H9 (cell line): ENCODE measurements at regions not wholly inside any gene's neighbourhood (a gene's known extent, or its start where the extent isn't known, plus 50 kb on each side); places are given as distances from the start of the nearest gene placed in this dataset.
A peak's percentile ranks its signal among the peaks of the same experiment; 100 is the strongest.

Source experiments
- DNase-seq: peaks from one replicate; pipeline ENCODE4 v3.0.0-alpha.2; 2017
- H2AFZ ChIP-seq: one replicate; pipeline ENCODE4 v1.6.1; 2013; ENCODE audit warnings: mild to moderate bottlenecking, low read length, control low read depth, moderate library complexity
- H2AK5ac ChIP-seq: 2 replicates; pipeline ENCODE4 v1.6.1; 2013; ENCODE audit warnings: low read length, control low read depth, mixed read lengths; ENCODE audit not compliant: insufficient read length
- H2BK120ac ChIP-seq: one replicate; pipeline ENCODE4 v1.6.1; 2013; ENCODE audit warnings: low read depth, mild to moderate bottlenecking, low read length, control low read depth, inconsistent platforms; ENCODE audit not compliant: poor library complexity, severe bottlenecking
- H2BK12ac ChIP-seq: 2 replicates; pipeline ENCODE4 v1.6.1; 2013; ENCODE audit warnings: low read length, control low read depth, mixed read lengths, low read depth; ENCODE audit not compliant: insufficient read length
- H2BK15ac ChIP-seq: 2 replicates; pipeline ENCODE4 v1.6.1; 2013; ENCODE audit warnings: low read depth, low read length, control low read depth
- H2BK20ac ChIP-seq: one replicate; pipeline ENCODE4 v1.6.1; 2013; ENCODE audit warnings: low read depth, mild to moderate bottlenecking, low read length, control low read depth, inconsistent platforms; ENCODE audit not compliant: poor library complexity, severe bottlenecking
- H2BK5ac ChIP-seq: 2 replicates; pipeline ENCODE4 v1.6.1; 2013; ENCODE audit warnings: low read length, control low read depth, mixed read lengths; ENCODE audit not compliant: insufficient read length
- H3K14ac ChIP-seq: 2 replicates; pipeline ENCODE4 v1.6.1; 2013; ENCODE audit warnings: low read length, control low read depth; ENCODE audit not compliant: insufficient read depth
- H3K18ac ChIP-seq: 2 replicates; pipeline ENCODE4 v1.6.1; 2013; ENCODE audit warnings: low read depth, mild to moderate bottlenecking, mixed read lengths, low read length, control low read depth; ENCODE audit not compliant: insufficient read length
- H3K23ac ChIP-seq: 2 replicates; pipeline ENCODE4 v1.6.1; 2013; ENCODE audit warnings: low read length, control low read depth, mixed read lengths, low read depth; ENCODE audit not compliant: insufficient read length
- H3K23me2 ChIP-seq: 2 replicates; pipeline ENCODE4 v1.6.1; 2013; ENCODE audit warnings: low read depth, mild to moderate bottlenecking, mixed read lengths, low read length, control low read depth; ENCODE audit not compliant: insufficient read length, poor library complexity, severe bottlenecking
- H3K27ac ChIP-seq: 2 replicates; pipeline ENCODE4 v1.5.1; 2013; ENCODE audit warnings: low read length, control low read depth, mixed read lengths, low read depth; ENCODE audit not compliant: insufficient read length
- H3K27me3 ChIP-seq: 2 replicates; pipeline ENCODE4 v1.6.1; 2013; ENCODE audit warnings: low read length, control low read depth, inconsistent platforms; ENCODE audit not compliant: insufficient read depth
- H3K4ac ChIP-seq: 2 replicates; pipeline ENCODE4 v1.6.1; 2013; ENCODE audit warnings: low read depth, mild to moderate bottlenecking, control low read depth, inconsistent platforms, low read length, moderate library complexity
- H3K4me1 ChIP-seq: 2 replicates; pipeline ENCODE4 v1.6.1; 2013; ENCODE audit warnings: low read length, control low read depth, inconsistent platforms; ENCODE audit not compliant: insufficient read depth
- H3K4me2 ChIP-seq: 2 replicates; pipeline ENCODE4 v1.6.1; 2013; ENCODE audit warnings: low read length, control low read depth, mixed read lengths; ENCODE audit not compliant: insufficient read length, insufficient read depth
- H3K56ac ChIP-seq: 2 replicates; pipeline ENCODE4 v1.6.1; 2013; ENCODE audit warnings: low read depth, mild to moderate bottlenecking, mixed read lengths, low read length, control low read depth; ENCODE audit not compliant: insufficient read length
- H3K79me1 ChIP-seq: 2 replicates; pipeline ENCODE4 v1.6.1; 2013; ENCODE audit warnings: low read depth, mild to moderate bottlenecking, moderate library complexity, low read length, control low read depth, inconsistent platforms; ENCODE audit not compliant: insufficient read depth, poor library complexity, severe bottlenecking
- H3K79me2 ChIP-seq: 2 replicates; pipeline ENCODE4 v1.6.1; 2013; ENCODE audit warnings: low read length, control low read depth, inconsistent platforms; ENCODE audit not compliant: insufficient read depth
- H3K9ac ChIP-seq: 2 replicates; pipeline ENCODE4 v1.6.1; 2013; ENCODE audit warnings: low read length, control low read depth, mixed read lengths; ENCODE audit not compliant: insufficient read length; ENCODE audit errors: extremely low read depth
- H3K9me3 ChIP-seq: one replicate; pipeline ENCODE4 v1.6.1; 2013; ENCODE audit warnings: low read depth, low read length, inconsistent platforms; ENCODE audit not compliant: control insufficient read depth
- H3T11ph ChIP-seq: one replicate; pipeline ENCODE4 v1.6.1; 2013; ENCODE audit warnings: mild to moderate bottlenecking, low read length, control low read depth, inconsistent platforms
- H4K20me1 ChIP-seq: one replicate; pipeline ENCODE4 v1.6.1; 2013; ENCODE audit not compliant: control insufficient read depth, insufficient read length, insufficient read depth
- H4K5ac ChIP-seq: 2 replicates; pipeline ENCODE4 v1.6.1; 2013; ENCODE audit warnings: low read depth, mild to moderate bottlenecking, mixed read lengths, low read length, control low read depth; ENCODE audit not compliant: insufficient read length
- H4K8ac ChIP-seq: replicated peaks from 2 replicates; pipeline ENCODE4 v1.6.1; 2013; ENCODE audit warnings: low read length, control low read depth, mixed read lengths, low read depth; ENCODE audit not compliant: insufficient read length
- H4K91ac ChIP-seq: 2 replicates; pipeline ENCODE4 v1.6.1; 2013; ENCODE audit warnings: low read depth, mild to moderate bottlenecking, moderate library complexity, mixed read lengths, low read length, control low read depth; ENCODE audit not compliant: insufficient read length
- H3K27ac Mint-ChIP-seq, 3 experiments: 2 replicates in 2 of 3; 3 replicates in 1 of 3; pipeline ENCODE4 v1.8.0; 2020 to 2021; ENCODE audit warnings: mixed read lengths in 3 of 3, mild to moderate bottlenecking in 1 of 3, moderate library complexity in 1 of 3
- H3K27me3 Mint-ChIP-seq: 2 replicates; pipeline ENCODE4 v1.8.0; 2021; ENCODE audit warnings: low read depth, mild to moderate bottlenecking, moderate library complexity, mixed read lengths
- H3K36me3 Mint-ChIP-seq, 3 experiments: 2 replicates in 2 of 3; 3 replicates in 1 of 3; pipeline ENCODE4 v1.8.0; 2020 to 2021; ENCODE audit warnings: low read depth in 3 of 3, mixed read lengths in 3 of 3; ENCODE audit not compliant: insufficient read depth in 1 of 3
- H3K4me1 Mint-ChIP-seq, 2 experiments: 2 replicates each; pipeline ENCODE4 v1.8.0; 2020; ENCODE audit warnings: mixed read lengths in 2 of 2
- H3K4me3 Mint-ChIP-seq, 2 experiments: 2 replicates in 1 of 2; 3 replicates in 1 of 2; pipeline ENCODE4 v1.8.0; 2020 to 2021; ENCODE audit warnings: mild to moderate bottlenecking in 2 of 2, mixed read lengths in 2 of 2, moderate library complexity in 1 of 2
- H3K9me3 Mint-ChIP-seq, 2 experiments: 2 replicates in 1 of 2; 3 replicates in 1 of 2; pipeline ENCODE4 v1.8.0; 2020; ENCODE audit warnings: mild to moderate bottlenecking in 2 of 2, mixed read lengths in 2 of 2, moderate library complexity in 1 of 2
- CTCF ChIP-seq: fragments of 200-600 bp; sonication (generic); conservative IDR thresholded peaks from 3 replicates; pipeline ENCODE4 v1.8.0; 2021; ENCODE audit warnings: antibody characterized with exemption, mild to moderate bottlenecking
- WGBS: extraction: QIAGEN DNeasy Blood & Tissue Kit; methylation state at CpG from one replicate; pipeline ENCODE4 v1.1.7; 2013; ENCODE audit warnings: missing lambda C conversion rate, low lambda C conversion rate, mixed read lengths; ENCODE audit not compliant: insufficient read length; ENCODE audit errors: extremely low coverage; 5-methylcytosine and 5-hydroxymethylcytosine counted together

GRCh38 chr13:55084630-55085029 lies 2056.0 kb downstream of the OLFM4 start:
- Histone ChIP-seq H2BK15ac (no peak overlapping the region), H3K18ac (no peak overlapping the region), H3K56ac (no peak overlapping the region), H2AFZ (no peak overlapping the region), H2BK20ac (no peak overlapping the region), H4K91ac (no peak overlapping the region), H3K79me1 (no peaks in the 10 kb centered on the region), H3K27me3 (no peaks in the 10 kb centered on the region), H3K9ac (no peak overlapping the region), H3K4me1 (no peaks in the 10 kb centered on the region; the same call in 1 of the 2 replicates), H4K20me1 (no peaks in the 10 kb centered on the region), H3K4me2 (no peak overlapping the region), H3K14ac (no peak overlapping the region), H2AK5ac (no peak overlapping the region), H3K23me2 (no peaks in the 10 kb centered on the region), H3K23ac (no peak overlapping the region), H3K9me3 (no peaks in the 10 kb centered on the region), H2BK12ac (no peak overlapping the region), H2BK5ac (no peak overlapping the region), H3K27ac (no peak overlapping the region), H4K8ac (no peak overlapping the region), H4K5ac (no peak overlapping the region), H3K79me2 (no peaks in the 10 kb centered on the region), H3T11ph (no peak overlapping the region), H2BK120ac (no peak overlapping the region), H3K4ac (no peak overlapping the region)
- Mint-ChIP-seq H3K27ac (peak overlapping the region in 1 of 3 experiments; percentile 38; a peak in 1 of 7 replicates), H3K4me1 (peaks cover 21 to 38% of the 10 kb centered on the region in 2 experiments), H3K27me3 (no peaks in the 10 kb centered on the region), H3K36me3 (peaks cover 6 to 28% (median 21%) of the 10 kb centered on the region in 3 experiments), H3K9me3 (peaks cover 0 to 3% of the 10 kb centered on the region in 2 experiments; a peak in 1 of 5 replicates), H3K4me3 (no peak overlapping the region)
- no peak for DNase-seq
- no peak for TF ChIP-seq CTCF
- no CpG with 5 or more reads among the region's 5 CpGs for WGBS
